HFF-Myc (cell line): ENCODE measurements at regions not wholly inside any gene's neighbourhood (a gene's known extent, or its start where the extent isn't known, plus 50 kb on each side); places are given as distances from the start of the nearest gene placed in this dataset.

ENCODE experiments used
- DNase-seq: peaks from one replicate; pipeline ENCODE4 v3.0.0-alpha.2; 2011; ENCODE audit warnings: low read depth; ENCODE audit errors: extremely low read depth
- H3K4me3 ChIP-seq: replicated peaks from 2 replicates; pipeline ENCODE4 v1.5.1; 2011; ENCODE audit warnings: low read depth, mild to moderate bottlenecking, control low read depth, low read length
- TF ChIP-seq, protein P1 (sequence below): IDR thresholded peaks from 2 replicates; pipeline ENCODE4 v1.5.1; 2012; ENCODE audit warnings: mild to moderate bottlenecking, low read depth, low read length, control low read depth; ENCODE audit errors: missing control alignments

DNA sequence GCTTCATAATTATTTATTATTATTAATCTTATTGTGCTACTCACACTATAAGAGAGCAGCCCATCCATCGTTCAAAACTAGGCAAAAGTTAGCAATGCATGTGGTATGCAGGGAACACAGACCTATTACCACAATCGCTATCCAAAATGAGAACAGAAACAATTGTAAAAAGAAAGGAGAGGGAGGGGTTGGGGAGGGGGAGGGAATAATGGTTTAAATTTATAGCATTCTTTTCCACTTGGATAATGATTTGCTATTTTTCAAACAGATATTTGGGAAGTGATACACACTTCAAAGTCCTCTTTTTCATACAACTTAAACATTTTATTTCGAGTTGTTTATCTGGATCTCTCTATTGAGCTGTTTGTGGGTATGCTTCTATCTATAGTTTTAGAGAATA is 248.6 kb upstream of the SOX5 start:
- TF ChIP-seq, protein P1, sequence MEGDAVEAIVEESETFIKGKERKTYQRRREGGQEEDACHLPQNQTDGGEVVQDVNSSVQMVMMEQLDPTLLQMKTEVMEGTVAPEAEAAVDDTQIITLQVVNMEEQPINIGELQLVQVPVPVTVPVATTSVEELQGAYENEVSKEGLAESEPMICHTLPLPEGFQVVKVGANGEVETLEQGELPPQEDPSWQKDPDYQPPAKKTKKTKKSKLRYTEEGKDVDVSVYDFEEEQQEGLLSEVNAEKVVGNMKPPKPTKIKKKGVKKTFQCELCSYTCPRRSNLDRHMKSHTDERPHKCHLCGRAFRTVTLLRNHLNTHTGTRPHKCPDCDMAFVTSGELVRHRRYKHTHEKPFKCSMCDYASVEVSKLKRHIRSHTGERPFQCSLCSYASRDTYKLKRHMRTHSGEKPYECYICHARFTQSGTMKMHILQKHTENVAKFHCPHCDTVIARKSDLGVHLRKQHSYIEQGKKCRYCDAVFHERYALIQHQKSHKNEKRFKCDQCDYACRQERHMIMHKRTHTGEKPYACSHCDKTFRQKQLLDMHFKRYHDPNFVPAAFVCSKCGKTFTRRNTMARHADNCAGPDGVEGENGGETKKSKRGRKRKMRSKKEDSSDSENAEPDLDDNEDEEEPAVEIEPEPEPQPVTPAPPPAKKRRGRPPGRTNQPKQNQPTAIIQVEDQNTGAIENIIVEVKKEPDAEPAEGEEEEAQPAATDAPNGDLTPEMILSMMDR, result no peak
- no peak for DNase-seq

DNA sequence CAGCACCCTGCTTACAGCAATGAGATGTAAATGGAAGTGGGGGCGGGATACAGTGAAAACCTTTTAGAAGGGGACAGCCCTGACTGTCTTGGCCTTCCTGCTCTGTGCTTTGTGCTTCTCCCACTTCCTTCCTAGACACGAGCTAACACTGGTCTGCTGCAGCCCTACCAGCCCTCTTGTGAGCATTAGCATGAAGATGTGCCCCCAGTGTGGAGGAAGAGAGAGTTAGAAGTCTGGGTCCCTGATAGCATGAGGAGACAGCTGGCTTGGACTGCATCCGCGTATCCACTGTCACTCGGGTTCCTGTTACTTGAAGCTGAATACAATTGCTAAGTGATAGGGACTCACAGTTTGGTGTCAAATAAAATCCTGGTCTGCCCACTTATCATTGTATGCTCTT is 248.1 kb upstream of the SOX5 start:
- TF ChIP-seq, protein P1, result no peak
- no peak overlapping the region for H3K4me3 ChIP-seq
- no peak for DNase-seq

More for the DNA sequence above, 248.6 kb upstream of the SOX5 start:
- no peak overlapping the region for H3K4me3 ChIP-seq

DNA sequence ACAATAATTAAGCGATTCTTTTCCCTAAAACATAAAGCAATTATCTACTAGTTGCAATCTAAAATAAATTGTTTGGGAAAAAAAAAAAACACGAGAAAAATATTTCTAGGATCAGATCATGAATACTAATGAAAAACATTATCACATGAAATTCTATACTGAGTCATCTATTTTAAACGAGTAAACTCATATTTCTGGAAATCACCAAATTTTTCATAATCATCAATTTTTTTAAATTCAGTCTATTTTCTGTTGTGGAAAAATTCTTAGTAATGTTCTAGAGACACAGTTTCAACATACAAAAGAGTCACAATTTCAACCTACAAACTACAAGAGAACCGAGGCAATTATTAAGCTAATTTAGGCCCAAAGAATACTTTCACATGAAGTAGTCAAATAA is 245.6 kb upstream of the SOX5 start:
- no peak overlapping the region for H3K4me3 ChIP-seq
- TF ChIP-seq, protein P1, result no peak
- DNase-seq, result no peak

DNA sequence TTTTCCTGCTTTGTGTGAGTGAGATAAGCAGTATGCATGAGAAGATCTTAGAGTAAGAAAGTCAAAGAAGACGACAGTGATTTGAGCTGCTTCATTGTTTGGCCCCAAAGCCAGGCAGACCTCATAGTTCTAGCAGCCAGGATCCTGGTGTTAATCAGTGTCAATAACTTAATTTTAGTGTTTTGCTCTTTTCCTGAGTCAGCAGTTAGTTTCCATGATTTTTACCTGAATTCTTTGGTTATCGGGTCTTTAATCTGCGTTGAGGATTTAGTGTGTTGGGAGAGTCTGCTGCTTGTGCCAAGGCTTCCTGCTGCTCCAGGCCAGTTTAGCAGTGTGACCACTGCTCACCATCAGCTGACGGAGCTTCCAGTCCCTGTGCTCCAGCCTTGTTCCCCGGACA is 241.6 kb upstream of the SOX5 start:
- DNase-seq, result no peak
- no peak overlapping the region for H3K4me3 ChIP-seq
- TF ChIP-seq, protein P1, result no peak

DNA sequence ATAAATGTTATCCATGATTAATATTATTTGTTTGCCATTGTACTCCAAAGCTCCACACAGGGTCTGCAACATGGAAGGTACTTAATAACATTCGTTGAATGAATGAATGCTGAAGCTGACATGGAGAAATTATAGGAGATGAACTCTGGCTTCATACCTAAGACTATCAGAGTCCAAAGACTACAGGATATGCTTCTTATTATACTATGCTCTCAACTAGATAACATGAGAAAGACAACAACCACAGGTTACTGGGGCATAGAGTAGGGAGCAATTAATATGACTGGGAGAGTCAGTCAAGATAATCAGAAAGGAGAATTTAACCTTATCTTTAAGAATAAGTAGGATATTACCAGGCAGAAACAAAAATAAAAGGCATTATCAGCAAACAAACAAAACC is 236.3 kb upstream of the SOX5 start:
- H3K4me3 ChIP-seq, result no peak overlapping the region
- no peak for DNase-seq
- TF ChIP-seq, protein P1, result no peak

DNA sequence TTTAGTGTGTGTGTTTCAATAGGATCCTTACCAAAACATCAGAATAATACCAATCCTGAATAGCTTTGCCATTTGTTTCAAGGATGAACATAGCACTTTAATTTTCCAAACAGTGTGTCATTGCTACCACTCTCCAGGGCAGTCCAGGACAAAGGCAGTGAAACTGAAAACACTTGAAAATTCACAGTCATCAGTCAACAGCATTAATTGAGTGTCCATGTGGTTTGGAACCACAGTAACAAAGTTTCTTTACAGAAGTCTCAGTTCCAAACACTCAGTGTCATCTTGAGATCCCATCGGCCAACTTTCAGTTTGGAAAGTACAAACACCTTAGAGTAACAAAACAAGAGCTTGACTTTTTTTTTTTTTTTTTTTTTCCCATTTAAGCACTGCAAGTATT is 228.4 kb upstream of the SOX5 start:
- TF ChIP-seq, protein P1, result no peak
- H3K4me3 ChIP-seq, result no peak overlapping the region
- DNase-seq, result no peak

DNA sequence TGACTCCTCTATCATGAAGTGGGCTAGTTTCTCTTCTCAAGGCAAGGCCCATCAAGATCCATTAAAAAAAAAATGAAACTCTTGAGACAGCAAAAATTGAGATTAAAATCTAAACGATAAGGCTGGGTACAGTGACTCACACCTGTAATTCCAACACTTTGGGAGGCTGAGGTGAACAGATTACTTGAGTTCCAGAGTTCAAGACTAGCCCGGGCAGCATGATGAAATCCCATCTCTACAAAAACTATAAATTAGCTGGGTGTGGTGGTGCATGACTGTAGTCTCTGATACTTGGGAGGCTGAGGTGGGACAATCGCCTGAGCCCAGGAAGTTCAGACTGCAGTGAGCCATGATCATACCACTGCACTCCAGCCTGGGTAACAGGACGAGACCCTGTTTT is 226.5 kb upstream of the SOX5 start:
- no peak for DNase-seq
- H3K4me3 ChIP-seq, result no peak overlapping the region
- TF ChIP-seq, protein P1, result no peak
